GM18505 (cell line): ENCODE measurements at regions not wholly inside any gene's neighbourhood (a gene's known extent, or its start where the extent isn't known, plus 50 kb on each side); places are given as distances from the start of the nearest gene placed in this dataset.

Source experiments
- ATAC-seq: cut with Tn5 transposase; IDR thresholded peaks from one replicate; pipeline ENCODE4 v1.9.1; 2021; ENCODE audit not compliant: unreplicated experiment
- POLR2A ChIP-seq: IDR thresholded peaks from 4 replicates; pipeline ENCODE4 v1.6.1; 2011; ENCODE audit warnings: borderline replicate concordance; ENCODE audit not compliant: insufficient read depth, insufficient read length; ENCODE audit errors: extremely low read depth

GRCh38 chr16:86067936-86068335 is 169.0 kb downstream of the IRF8 start:
- no peak for ATAC-seq
- TF ChIP-seq POLR2A = no peak

GRCh38 chr16:86068722-86069121 is 169.8 kb downstream of the IRF8 start:
- no peak for TF ChIP-seq POLR2A
- no peak for ATAC-seq

- no peak for TF ChIP-seq POLR2A
- no peak for ATAC-seq
These were observed 170.9 kb downstream of the IRF8 start for GRCh38 chr16:86069736-86070298.

GRCh38 chr16:86070484-86070883 is 171.5 kb downstream of the IRF8 start:
- no peak for TF ChIP-seq POLR2A

GRCh38 chr16:86070971-86071370 is 172.0 kb downstream of the IRF8 start:
- ATAC-seq = no peak
- TF ChIP-seq POLR2A = no peak

More at GRCh38 chr16:86070484-86070883, 171.5 kb downstream of the IRF8 start:
- no peak for ATAC-seq

- no peak for TF ChIP-seq POLR2A
- ATAC-seq = no peak
These were observed 172.8 kb downstream of the IRF8 start for GRCh38 chr16:86071611-86072240.

DNA sequence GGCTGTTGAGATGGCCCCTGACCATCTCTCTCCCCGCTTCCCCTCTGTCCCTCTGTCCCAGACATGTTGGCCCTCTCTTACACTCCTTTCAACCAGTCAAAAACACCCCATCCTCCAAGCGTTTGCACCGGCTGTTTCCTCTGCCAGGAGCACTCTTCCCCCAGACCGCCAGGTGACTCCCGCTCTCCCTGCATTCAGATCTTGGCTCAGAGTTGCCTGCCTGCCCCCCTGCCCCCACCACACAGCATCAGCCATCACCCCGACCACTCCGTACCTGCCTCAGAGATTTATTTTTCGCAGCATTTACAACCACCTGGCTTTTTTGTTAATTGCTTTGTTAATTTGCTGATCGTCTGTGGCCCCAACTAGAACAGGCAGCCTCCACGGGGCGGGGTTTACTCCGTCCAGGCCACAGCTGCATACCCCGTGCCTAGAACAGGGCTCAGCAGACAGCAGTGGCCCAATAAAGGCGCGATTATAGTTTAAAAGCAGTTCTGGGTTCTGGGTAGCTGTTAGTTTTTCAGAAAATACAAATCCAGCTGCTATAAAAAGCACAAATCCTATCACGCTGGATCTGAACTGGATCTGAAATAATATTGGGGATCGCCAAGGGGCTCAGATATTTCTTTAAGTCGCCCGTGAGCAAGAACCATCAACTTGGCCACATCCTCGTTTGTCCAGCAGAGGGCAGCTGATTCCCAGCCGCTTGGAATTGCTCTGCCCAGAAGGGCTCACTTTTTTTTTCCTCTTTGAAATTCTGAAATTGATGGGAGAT is 173.6 kb downstream of the IRF8 start:
- no peak for ATAC-seq
- no peak for TF ChIP-seq POLR2A

DNA sequence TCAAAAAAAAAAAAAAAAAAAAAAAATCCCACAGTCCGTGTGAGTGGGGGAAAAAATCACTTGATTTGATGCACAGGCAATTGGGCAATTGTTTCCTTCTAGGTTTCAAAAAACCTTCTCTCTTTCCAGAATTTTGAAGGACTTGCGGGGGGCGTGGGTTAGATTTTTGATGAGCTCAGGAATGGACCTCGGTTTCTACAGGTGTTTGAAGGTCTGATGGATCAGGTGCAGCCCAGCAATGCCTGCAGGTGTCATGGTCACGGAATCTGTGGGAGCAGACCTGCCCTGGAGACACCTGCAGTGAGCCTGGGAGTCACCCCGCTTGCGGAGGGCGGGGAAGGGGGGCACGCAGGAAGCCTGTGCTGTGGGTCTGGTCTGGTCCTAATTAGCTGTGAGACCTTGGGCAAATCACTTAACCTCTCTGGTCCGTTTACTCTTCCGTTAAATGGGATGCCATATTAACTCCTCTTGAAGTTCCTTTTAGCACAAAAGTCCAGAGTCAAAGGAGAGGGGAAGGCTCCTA is 174.2 kb downstream of the IRF8 start:
- no peak for TF ChIP-seq POLR2A

GRCh38 chr16:86073763-86074493 is 175.0 kb downstream of the IRF8 start:
- no peak for TF ChIP-seq POLR2A
- no peak for ATAC-seq

More for the DNA sequence above, 174.2 kb downstream of the IRF8 start:
- no peak for ATAC-seq

- ATAC-seq = no peak
- no peak for TF ChIP-seq POLR2A
These were observed 175.9 kb downstream of the IRF8 start for GRCh38 chr16:86074651-86075487.

- ATAC-seq = no peak
- TF ChIP-seq POLR2A = no peak
These were observed 176.5 kb downstream of the IRF8 start for GRCh38 chr16:86075488-86075785.

- TF ChIP-seq POLR2A = no peak
- ATAC-seq = no peak
These were observed 177.0 kb downstream of the IRF8 start for GRCh38 chr16:86075839-86076440.

DNA sequence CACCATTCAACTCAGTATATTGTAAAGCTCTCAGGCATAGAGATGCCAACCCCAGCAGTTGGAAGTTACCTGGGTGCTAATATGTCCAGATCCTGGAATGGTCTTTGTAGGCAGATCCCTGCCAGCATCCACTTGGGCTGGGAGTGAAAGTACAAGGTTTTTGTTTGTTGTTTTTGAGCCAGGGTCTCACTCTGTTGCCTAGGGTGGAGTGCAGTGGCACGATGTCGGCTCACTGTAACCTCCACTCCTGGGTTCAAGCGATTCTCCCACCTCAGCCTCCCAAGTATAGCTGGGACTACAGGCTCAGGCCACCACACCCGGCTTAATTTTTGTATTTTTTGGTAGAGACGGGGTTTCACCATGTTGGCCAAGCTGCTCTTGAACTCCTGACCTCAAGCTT is 177.6 kb downstream of the IRF8 start:
- no peak for ATAC-seq

More for the DNA sequence above, 177.6 kb downstream of the IRF8 start:
- no peak for TF ChIP-seq POLR2A
